Kidney epithelial cell (primary cell): ENCODE measurements at regions not wholly inside any gene's neighbourhood (a gene's known extent, or its start where the extent isn't known, plus 50 kb on each side); places are given as distances from the start of the nearest gene placed in this dataset.

ENCODE experiments used
- DNase-seq: peaks from one replicate; pipeline ENCODE4 v3.0.0-alpha.2; 2010; ENCODE audit warnings: low read depth
- H3K27me3 ChIP-seq: 2 replicates; pipeline ENCODE4 v1.6.0; 2011; ENCODE audit warnings: low read length; ENCODE audit not compliant: control insufficient read depth, insufficient read depth
- H3K36me3 ChIP-seq: 2 replicates; pipeline ENCODE4 v1.5.1; 2011; ENCODE audit warnings: low read length; ENCODE audit not compliant: control insufficient read depth, insufficient read depth
- H3K4me3 ChIP-seq: 2 replicates; pipeline ENCODE4 v1.5.1; 2011; ENCODE audit warnings: low read depth, mild to moderate bottlenecking, control low read depth, low read length
- TF ChIP-seq, protein P1 (sequence below): IDR thresholded peaks from 2 replicates; pipeline ENCODE4 v1.5.1; 2011; ENCODE audit warnings: mild to moderate bottlenecking, moderate library complexity, low read length, control low read depth, inconsistent platforms; ENCODE audit not compliant: insufficient read depth, poor library complexity, severe bottlenecking

DNA sequence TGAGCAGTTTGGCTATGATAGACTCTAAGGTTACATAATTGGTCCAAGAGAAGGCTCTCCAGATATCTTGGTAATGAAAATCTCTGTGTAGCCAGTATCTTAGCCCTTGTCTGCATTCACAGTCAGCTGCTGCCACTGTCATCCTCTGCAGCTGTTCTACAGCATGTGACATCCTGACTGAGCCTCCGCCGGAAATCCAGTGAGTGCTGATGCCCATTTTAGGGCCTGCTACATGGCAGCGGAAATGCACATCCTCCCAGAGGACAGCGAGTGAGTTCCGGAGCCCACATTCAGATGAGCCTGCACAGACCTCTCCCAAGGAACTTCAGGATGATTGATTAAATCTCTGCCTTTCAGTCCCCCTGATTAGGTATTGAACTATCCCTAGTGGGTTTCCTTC is 237.1 kb downstream of the HHIPL2 start:
- H3K36me3 ChIP-seq, result no peaks in the 10 kb centered on the region
- DNase-seq, result no peak
- H3K4me3 ChIP-seq, result no peak overlapping the region
- TF ChIP-seq, protein P1, sequence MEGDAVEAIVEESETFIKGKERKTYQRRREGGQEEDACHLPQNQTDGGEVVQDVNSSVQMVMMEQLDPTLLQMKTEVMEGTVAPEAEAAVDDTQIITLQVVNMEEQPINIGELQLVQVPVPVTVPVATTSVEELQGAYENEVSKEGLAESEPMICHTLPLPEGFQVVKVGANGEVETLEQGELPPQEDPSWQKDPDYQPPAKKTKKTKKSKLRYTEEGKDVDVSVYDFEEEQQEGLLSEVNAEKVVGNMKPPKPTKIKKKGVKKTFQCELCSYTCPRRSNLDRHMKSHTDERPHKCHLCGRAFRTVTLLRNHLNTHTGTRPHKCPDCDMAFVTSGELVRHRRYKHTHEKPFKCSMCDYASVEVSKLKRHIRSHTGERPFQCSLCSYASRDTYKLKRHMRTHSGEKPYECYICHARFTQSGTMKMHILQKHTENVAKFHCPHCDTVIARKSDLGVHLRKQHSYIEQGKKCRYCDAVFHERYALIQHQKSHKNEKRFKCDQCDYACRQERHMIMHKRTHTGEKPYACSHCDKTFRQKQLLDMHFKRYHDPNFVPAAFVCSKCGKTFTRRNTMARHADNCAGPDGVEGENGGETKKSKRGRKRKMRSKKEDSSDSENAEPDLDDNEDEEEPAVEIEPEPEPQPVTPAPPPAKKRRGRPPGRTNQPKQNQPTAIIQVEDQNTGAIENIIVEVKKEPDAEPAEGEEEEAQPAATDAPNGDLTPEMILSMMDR, result no peak
- no peaks in the 10 kb centered on the region for H3K27me3 ChIP-seq

GRCh38 chr1:222307621-222308020 is 240.3 kb downstream of the HHIPL2 start:
- H3K36me3 ChIP-seq, result no peaks in the 10 kb centered on the region
- no peaks in the 10 kb centered on the region for H3K27me3 ChIP-seq
- TF ChIP-seq, protein P1, result no peak
- DNase-seq, result no peak
- no peak overlapping the region for H3K4me3 ChIP-seq

GRCh38 chr1:222306512-222306911 is 241.4 kb downstream of the HHIPL2 start:
- H3K4me3 ChIP-seq, result no peak overlapping the region
- TF ChIP-seq, protein P1, result no peak
- no peak for DNase-seq
- H3K27me3 ChIP-seq, result no peaks in the 10 kb centered on the region
- no peaks in the 10 kb centered on the region for H3K36me3 ChIP-seq

DNA sequence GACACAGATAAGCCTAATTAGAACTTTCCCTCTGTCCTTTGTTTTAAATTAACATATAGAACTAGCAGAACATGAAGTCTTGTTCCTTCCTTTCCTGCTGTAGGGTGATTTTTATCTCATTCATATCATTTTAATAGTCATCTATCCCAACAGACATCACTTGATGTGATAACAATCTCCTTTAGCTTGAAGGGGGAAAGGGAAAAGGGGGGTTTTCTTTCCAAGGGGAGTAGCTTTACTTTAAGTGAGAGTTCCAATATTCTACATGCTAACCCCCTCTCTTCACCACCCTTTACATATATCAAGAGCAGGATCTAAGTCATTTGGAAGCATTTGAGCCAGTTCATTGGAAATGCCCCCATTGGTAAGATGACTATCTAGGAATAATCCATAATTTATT is 241.9 kb downstream of the HHIPL2 start:
- TF ChIP-seq, protein P1, result no peak

DNA sequence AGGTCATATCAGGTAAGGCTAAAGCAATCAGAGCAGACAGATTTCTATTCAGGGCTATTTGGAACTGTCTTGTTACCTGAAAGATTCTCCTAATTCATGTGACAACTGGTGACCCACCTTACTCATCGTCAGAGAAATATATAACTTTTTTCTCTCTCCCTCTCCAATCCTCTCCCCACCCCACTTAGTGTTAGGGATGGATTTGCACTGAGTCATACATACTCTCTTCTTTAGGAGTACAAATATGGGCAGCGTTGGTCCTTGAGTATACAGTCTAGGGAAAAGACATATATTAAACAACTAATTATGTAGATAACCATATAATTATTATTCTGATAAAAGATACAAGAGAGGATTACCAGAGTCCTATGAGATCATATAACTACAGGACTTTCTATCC is 246.3 kb downstream of the HHIPL2 start:
- Histone ChIP-seq H3K36me3 (no peaks in the 10 kb centered on the region), H3K27me3 (no peaks in the 10 kb centered on the region), H3K4me3 (no peak overlapping the region)
- TF ChIP-seq, protein P1, result no peak
- DNase-seq, result no peak

More for the DNA sequence above, 241.9 kb downstream of the HHIPL2 start:
- H3K27me3 ChIP-seq, result no peaks in the 10 kb centered on the region
- H3K36me3 ChIP-seq, result no peaks in the 10 kb centered on the region
- no peak for DNase-seq
- H3K4me3 ChIP-seq, result no peak overlapping the region

GRCh38 chr1:222299524-222299923 is 248.4 kb downstream of the HHIPL2 start:
- TF ChIP-seq, protein P1, result no peak
- no peak overlapping the region for H3K4me3 ChIP-seq
- H3K27me3 ChIP-seq, result no peaks in the 10 kb centered on the region
- DNase-seq, result no peak
- H3K36me3 ChIP-seq, result no peaks in the 10 kb centered on the region
